ENCODE measurements at regions not wholly inside any gene's neighbourhood (a gene's known extent, or its start where the extent isn't known, plus 50 kb on each side); places are given as distances from the start of the nearest gene placed in this dataset.

DNA sequence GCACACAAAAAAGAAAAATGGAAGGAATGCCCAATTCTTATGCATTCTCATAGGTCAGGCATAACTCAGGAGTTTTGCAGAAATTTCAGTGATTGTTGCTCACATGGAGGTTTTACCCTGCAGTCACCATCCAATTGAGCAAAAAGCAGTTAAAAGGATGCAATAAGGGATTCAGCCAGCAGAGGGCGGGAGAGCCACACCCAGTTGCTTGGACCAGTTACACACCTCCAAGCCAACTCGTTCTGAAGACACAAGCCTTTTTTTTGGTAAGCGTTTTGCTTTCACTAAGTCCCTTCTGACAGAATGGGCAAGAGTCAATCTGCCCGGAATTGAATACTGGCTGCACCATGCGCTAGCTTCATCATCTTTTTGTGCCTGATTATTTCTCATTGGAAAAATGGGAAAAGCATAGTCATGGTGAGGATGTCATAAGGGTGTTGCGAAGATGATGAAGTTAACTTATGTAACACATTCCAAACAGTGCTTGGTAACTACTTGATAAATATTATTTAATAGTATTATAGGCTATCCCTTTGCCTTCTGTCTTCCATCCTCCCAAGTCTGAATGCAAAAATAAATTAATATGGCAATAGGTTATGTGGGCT is 154.4 kb upstream of the SGO1 start (continued):
- TF ChIP-seq, protein P1, sequence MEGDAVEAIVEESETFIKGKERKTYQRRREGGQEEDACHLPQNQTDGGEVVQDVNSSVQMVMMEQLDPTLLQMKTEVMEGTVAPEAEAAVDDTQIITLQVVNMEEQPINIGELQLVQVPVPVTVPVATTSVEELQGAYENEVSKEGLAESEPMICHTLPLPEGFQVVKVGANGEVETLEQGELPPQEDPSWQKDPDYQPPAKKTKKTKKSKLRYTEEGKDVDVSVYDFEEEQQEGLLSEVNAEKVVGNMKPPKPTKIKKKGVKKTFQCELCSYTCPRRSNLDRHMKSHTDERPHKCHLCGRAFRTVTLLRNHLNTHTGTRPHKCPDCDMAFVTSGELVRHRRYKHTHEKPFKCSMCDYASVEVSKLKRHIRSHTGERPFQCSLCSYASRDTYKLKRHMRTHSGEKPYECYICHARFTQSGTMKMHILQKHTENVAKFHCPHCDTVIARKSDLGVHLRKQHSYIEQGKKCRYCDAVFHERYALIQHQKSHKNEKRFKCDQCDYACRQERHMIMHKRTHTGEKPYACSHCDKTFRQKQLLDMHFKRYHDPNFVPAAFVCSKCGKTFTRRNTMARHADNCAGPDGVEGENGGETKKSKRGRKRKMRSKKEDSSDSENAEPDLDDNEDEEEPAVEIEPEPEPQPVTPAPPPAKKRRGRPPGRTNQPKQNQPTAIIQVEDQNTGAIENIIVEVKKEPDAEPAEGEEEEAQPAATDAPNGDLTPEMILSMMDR (tag by site-specific recombination; IDR thresholded peaks at IDR 0.05), result peak; percentile 59
- no peak for TF ChIP-seq ZNF544 (tag by site-specific recombination; IDR thresholded peaks at IDR 0.05)
- TF ChIP-seq WT1 (tag by site-specific recombination; IDR thresholded peaks at IDR 0.05), result no peak
- TF ChIP-seq, protein P2, sequence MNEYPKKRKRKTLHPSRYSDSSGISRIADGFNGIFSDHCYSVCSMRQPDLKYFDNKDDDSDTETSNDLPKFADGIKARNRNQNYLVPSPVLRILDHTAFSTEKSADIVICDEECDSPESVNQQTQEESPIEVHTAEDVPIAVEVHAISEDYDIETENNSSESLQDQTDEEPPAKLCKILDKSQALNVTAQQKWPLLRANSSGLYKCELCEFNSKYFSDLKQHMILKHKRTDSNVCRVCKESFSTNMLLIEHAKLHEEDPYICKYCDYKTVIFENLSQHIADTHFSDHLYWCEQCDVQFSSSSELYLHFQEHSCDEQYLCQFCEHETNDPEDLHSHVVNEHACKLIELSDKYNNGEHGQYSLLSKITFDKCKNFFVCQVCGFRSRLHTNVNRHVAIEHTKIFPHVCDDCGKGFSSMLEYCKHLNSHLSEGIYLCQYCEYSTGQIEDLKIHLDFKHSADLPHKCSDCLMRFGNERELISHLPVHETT (tag by site-specific recombination; IDR thresholded peaks at IDR 0.05), result no peak

DNA sequence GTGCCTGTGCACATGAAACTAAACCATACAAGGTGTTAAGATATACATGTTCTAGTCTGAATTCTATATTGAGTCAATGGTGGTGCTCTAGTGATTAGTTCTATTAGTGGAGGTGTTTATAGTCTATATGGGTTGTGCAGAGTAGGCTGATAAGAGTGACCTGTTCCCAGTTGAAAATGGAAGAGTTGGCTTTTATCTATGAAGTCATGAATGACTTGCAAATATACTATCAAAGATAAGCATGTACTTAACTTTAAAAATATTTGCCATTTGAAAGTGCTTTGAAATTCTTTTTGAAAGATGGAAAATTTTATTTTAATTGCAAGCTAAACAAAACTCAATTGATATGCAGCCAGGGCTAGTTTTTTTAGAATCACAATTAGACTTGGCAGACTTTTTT is 150.6 kb upstream of the SGO1 start:
- ChIA-PET POLR2A (no interaction called here), CTCF (no interaction called here)

DNA sequence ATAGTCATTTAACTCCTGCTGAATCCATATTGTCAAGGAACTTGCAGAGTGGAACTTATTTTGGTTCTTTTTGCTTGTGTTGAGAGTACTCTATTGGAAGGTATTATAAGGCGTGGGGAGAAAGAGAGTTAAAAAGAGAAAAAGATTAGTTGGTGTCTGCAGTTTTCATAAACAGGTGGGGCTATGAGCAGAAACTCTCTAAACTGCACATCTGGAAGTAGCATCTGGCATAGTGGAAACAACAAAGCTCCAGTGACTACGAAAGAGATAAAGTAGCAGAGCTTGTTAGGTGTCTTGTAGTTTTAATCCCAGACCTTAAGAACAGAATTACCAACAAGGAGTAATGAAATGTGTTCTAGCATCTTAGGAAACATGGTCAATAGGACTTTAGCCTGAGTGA is 148.8 kb upstream of the SGO1 start:
- no peak for TF ChIP-seq ZNF707 (tag by site-specific recombination; IDR thresholded peaks at IDR 0.05)
- TF ChIP-seq ZNF623 (tag by site-specific recombination; IDR thresholded peaks at IDR 0.05), result no peak
- no peak for TF ChIP-seq ZNF654 (tag by site-specific recombination; IDR thresholded peaks at IDR 0.05; ENCODE audit: low read depth)
- TF ChIP-seq MEIS1 (CRISPR knock-in tag; IDR thresholded peaks at IDR 0.05; ENCODE audit: borderline replicate concordance), result no peak
- TF ChIP-seq ZNF274 (IDR thresholded peaks at IDR 0.05; ENCODE audit: low read length), result no peak
- TF ChIP-seq ZNF274 (tag by site-specific recombination; IDR thresholded peaks at IDR 0.05; ENCODE audit: borderline replicate concordance), result no peak
- no peak for TF ChIP-seq ZNF354C (tag by site-specific recombination; IDR thresholded peaks at IDR 0.05; ENCODE audit: borderline replicate concordance, low read depth)
- TF ChIP-seq ZFP37 (tag by site-specific recombination; IDR thresholded peaks at IDR 0.05), result no peak
- no peak for TF ChIP-seq ZNF624 (tag by site-specific recombination; IDR thresholded peaks at IDR 0.05)
- no peak for TF ChIP-seq ZNF184 (tag by site-specific recombination; IDR thresholded peaks at IDR 0.05)
- H3K36me3 ChIP-seq (ENCODE audit: control insufficient read depth in 2 of 2, insufficient read depth in 1 of 2, low read length in 2 of 2), result no peaks in the 10 kb centered on the region
- no peak overlapping the region for H3K4me3 ChIP-seq (ENCODE audit: low read depth, low read length)
- ChIA-PET CTCF (no interaction called here), POLR2A (no interaction called here)
- H3K27ac ChIP-seq (ENCODE audit: extremely low read depth, low read depth, low read length), result no peak overlapping the region
- H3K4me1 ChIP-seq (ENCODE audit: control insufficient read depth, insufficient read depth, low read length), result no peaks in the 10 kb centered on the region
- no peaks in the 10 kb centered on the region for H3K9me3 ChIP-seq (ENCODE audit: control insufficient read depth, insufficient read depth, low read depth, low read length)

More for the DNA sequence above, 150.6 kb upstream of the SGO1 start:
- no peak overlapping the region for H3K27ac ChIP-seq (ENCODE audit: extremely low read depth, low read depth, low read length)
- no peak overlapping the region for H3K4me3 ChIP-seq (ENCODE audit: low read depth, low read length)
- H3K36me3 ChIP-seq (ENCODE audit: control insufficient read depth in 2 of 2, insufficient read depth in 1 of 2, low read length in 2 of 2), result no peaks in the 10 kb centered on the region
- TF ChIP-seq ZNF121 (tag by site-specific recombination; IDR thresholded peaks at IDR 0.05) (no peak), ZNF654 (tag by site-specific recombination; IDR thresholded peaks at IDR 0.05; ENCODE audit: low read depth) (no peak)
- no peaks in the 10 kb centered on the region for H3K4me1 ChIP-seq (ENCODE audit: control insufficient read depth, insufficient read depth, low read length)
- H3K9me3 ChIP-seq (ENCODE audit: control insufficient read depth, insufficient read depth, low read depth, low read length), result no peaks in the 10 kb centered on the region

DNA sequence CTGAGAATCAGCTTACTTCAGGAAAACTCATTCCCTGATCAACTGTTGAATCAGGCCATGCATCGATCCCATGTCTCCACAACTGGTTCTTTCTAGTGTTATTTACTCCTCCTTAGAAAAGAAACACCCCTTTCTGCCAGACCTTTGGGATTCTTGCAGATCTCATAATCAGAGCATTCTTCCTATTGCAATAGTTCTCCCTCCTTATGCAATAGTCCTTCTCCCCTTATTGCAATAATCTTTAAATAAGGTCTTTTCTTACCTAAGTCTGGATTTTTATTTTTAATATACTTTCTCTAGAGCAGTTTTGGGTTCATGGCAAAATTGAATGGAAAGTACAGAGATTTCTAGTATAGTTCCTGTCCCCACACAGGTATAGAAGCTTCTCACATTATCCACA is 141.9 kb upstream of the SGO1 start:
- Histone ChIP-seq H3K36me3 (ENCODE audit: control insufficient read depth in 2 of 2, insufficient read depth in 1 of 2, low read length in 2 of 2) (no peaks in the 10 kb centered on the region), H3K27ac (ENCODE audit: extremely low read depth, low read depth, low read length) (no peak overlapping the region), H3K4me1 (ENCODE audit: control insufficient read depth, insufficient read depth, low read length) (no peaks in the 10 kb centered on the region), H3K4me3 (ENCODE audit: low read depth, low read length) (no peak overlapping the region), H3K9me3 (ENCODE audit: control insufficient read depth, insufficient read depth, low read depth, low read length) (no peaks in the 10 kb centered on the region)
- ChIA-PET POLR2A (no interaction called here), CTCF (interaction anchor here (0.8 kb wide), 1 partner anchor 12 kb away, joined by 4 read pairs; no protein-coding TSS in a partner anchor)
- TF ChIP-seq ZNF341 (tag by site-specific recombination; IDR thresholded peaks at IDR 0.05; ENCODE audit: low read depth) (no peak), SP2 (tag by site-specific recombination; IDR thresholded peaks at IDR 0.05) (no peak), ZNF610 (tag by site-specific recombination; IDR thresholded peaks at IDR 0.05; ENCODE audit: borderline replicate concordance) (no peak), ZNF146 (tag by site-specific recombination; IDR thresholded peaks at IDR 0.05) (no peak), ZNF677 (tag by site-specific recombination; IDR thresholded peaks at IDR 0.05) (no peak), ZBTB48 (tag by site-specific recombination; IDR thresholded peaks at IDR 0.05) (no peak), KLF16 (tag by site-specific recombination; IDR thresholded peaks at IDR 0.05) (no peak), GLIS1 (tag by site-specific recombination; IDR thresholded peaks at IDR 0.05) (no peak), ZNF112 (tag by site-specific recombination; IDR thresholded peaks at IDR 0.05) (no peak), ZNF416 (tag by site-specific recombination; IDR thresholded peaks at IDR 0.05) (no peak)
- TF ChIP-seq, protein P1 (tag by site-specific recombination; IDR thresholded peaks at IDR 0.05), result no peak
- TF ChIP-seq, protein P3, sequence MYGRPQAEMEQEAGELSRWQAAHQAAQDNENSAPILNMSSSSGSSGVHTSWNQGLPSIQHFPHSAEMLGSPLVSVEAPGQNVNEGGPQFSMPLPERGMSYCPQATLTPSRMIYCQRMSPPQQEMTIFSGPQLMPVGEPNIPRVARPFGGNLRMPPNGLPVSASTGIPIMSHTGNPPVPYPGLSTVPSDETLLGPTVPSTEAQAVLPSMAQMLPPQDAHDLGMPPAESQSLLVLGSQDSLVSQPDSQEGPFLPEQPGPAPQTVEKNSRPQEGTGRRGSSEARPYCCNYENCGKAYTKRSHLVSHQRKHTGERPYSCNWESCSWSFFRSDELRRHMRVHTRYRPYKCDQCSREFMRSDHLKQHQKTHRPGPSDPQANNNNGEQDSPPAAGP (tag by site-specific recombination; IDR thresholded peaks at IDR 0.05), result no peak
